Skeletal muscle satellite cell (primary cell): ENCODE measurements at regions not wholly inside any gene's neighbourhood (a gene's known extent, or its start where the extent isn't known, plus 50 kb on each side); places are given as distances from the start of the nearest gene placed in this dataset.

Experiments
- H3K27me3 ChIP-seq: 2 replicates; pipeline ENCODE4 v1.7.0; 2013; ENCODE audit warnings: low read length; ENCODE audit not compliant: control insufficient read depth, insufficient read depth
- H3K36me3 ChIP-seq: 2 replicates; pipeline ENCODE4 v1.7.0; 2013; ENCODE audit warnings: mild to moderate bottlenecking, control low read depth, low read length; ENCODE audit not compliant: insufficient read depth
- H3K4me1 ChIP-seq: 2 replicates; pipeline ENCODE4 v1.7.0; 2013; ENCODE audit warnings: low read length; ENCODE audit not compliant: control insufficient read depth, insufficient read depth
- H3K4me2 ChIP-seq: 2 replicates; pipeline ENCODE4 v1.7.0; 2013; ENCODE audit warnings: mild to moderate bottlenecking, low read length
- H3K4me3 ChIP-seq: 2 replicates; pipeline ENCODE4 v1.7.0; 2013; ENCODE audit warnings: low read length
- H3K9ac ChIP-seq: 2 replicates; pipeline ENCODE4 v1.7.0; 2013; ENCODE audit warnings: mild to moderate bottlenecking, low read depth, low read length, moderate library complexity
- H3K9me3 ChIP-seq: replicated peaks from 2 replicates; pipeline ENCODE4 v1.7.0; 2013; ENCODE audit warnings: mild to moderate bottlenecking, control low read depth, low read length

- no peak overlapping the region for H3K4me3 ChIP-seq
- no peaks in the 10 kb centered on the region for H3K36me3 ChIP-seq
- no peak overlapping the region for H3K4me2 ChIP-seq
- H3K9ac ChIP-seq: no peak overlapping the region
- H3K4me1 ChIP-seq: peaks cover 22% of the 10 kb centered on the region
- no peaks in the 10 kb centered on the region for H3K27me3 ChIP-seq
- H3K9me3 ChIP-seq: no peaks in the 10 kb centered on the region
Measured at GRCh38 chr12:58576916-58577315, 343.4 kb downstream of the LRIG3 start.

- no peak overlapping the region for H3K4me2 ChIP-seq
- H3K4me1 ChIP-seq: peaks cover 12% of the 10 kb centered on the region
- H3K9me3 ChIP-seq: no peaks in the 10 kb centered on the region
- no peak overlapping the region for H3K4me3 ChIP-seq
- H3K9ac ChIP-seq: no peak overlapping the region
- no peaks in the 10 kb centered on the region for H3K36me3 ChIP-seq
- H3K27me3 ChIP-seq: no peaks in the 10 kb centered on the region
Measured at GRCh38 chr12:58580095-58580494, 340.2 kb downstream of the LRIG3 start.

GRCh38 chr12:58583529-58583928, 336.8 kb downstream of the LRIG3 start:
- Histone ChIP-seq H3K4me3 (no peak overlapping the region), H3K36me3 (no peaks in the 10 kb centered on the region), H3K4me2 (no peak overlapping the region), H3K9ac (no peak overlapping the region), H3K4me1 (peaks cover 5% of the 10 kb centered on the region), H3K9me3 (no peaks in the 10 kb centered on the region), H3K27me3 (no peaks in the 10 kb centered on the region)

DNA sequence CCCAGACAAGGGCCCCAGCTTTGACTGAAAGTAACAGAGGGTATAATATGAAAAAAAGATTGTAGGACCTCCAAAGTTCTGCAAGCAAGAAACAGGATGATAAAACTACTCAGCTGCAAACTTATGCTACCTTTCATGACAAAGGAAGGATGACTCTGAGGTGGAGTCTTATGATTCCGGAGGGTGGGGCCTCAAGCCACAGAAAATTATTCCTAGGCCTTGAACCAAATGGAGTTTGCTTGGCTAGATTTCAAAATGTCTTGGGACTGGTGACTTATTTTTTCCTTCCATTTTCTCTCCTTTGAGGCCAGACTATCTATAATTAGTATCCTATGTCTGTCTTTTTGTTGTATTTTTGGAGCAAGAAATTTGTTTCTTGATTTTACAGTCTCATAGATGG, 336.4 kb downstream of the LRIG3 start:
- H3K4me2 ChIP-seq: no peak overlapping the region
- no peaks in the 10 kb centered on the region for H3K36me3 ChIP-seq
- H3K9me3 ChIP-seq: no peaks in the 10 kb centered on the region
- H3K4me1 ChIP-seq: peaks cover 5% of the 10 kb centered on the region
- H3K27me3 ChIP-seq: no peaks in the 10 kb centered on the region
- no peak overlapping the region for H3K9ac ChIP-seq
- no peak overlapping the region for H3K4me3 ChIP-seq

- peaks cover 5% of the 10 kb centered on the region for H3K4me1 ChIP-seq
- H3K36me3 ChIP-seq: no peaks in the 10 kb centered on the region
Measured at GRCh38 chr12:58584880-58585279, 335.4 kb downstream of the LRIG3 start.

GRCh38 chr12:58586762-58587161, 333.5 kb downstream of the LRIG3 start:
- H3K36me3 ChIP-seq: no peaks in the 10 kb centered on the region
- no peaks in the 10 kb centered on the region for H3K4me1 ChIP-seq
- H3K27me3 ChIP-seq: no peaks in the 10 kb centered on the region
- H3K9me3 ChIP-seq: no peaks in the 10 kb centered on the region
- no peak overlapping the region for H3K4me3 ChIP-seq
- H3K4me2 ChIP-seq: no peak overlapping the region
- H3K9ac ChIP-seq: no peak overlapping the region

More at GRCh38 chr12:58584880-58585279, 335.4 kb downstream of the LRIG3 start:
- no peak overlapping the region for H3K9ac ChIP-seq
- no peaks in the 10 kb centered on the region for H3K27me3 ChIP-seq
- no peak overlapping the region for H3K4me2 ChIP-seq
- no peak overlapping the region for H3K4me3 ChIP-seq
- H3K9me3 ChIP-seq: no peaks in the 10 kb centered on the region

DNA sequence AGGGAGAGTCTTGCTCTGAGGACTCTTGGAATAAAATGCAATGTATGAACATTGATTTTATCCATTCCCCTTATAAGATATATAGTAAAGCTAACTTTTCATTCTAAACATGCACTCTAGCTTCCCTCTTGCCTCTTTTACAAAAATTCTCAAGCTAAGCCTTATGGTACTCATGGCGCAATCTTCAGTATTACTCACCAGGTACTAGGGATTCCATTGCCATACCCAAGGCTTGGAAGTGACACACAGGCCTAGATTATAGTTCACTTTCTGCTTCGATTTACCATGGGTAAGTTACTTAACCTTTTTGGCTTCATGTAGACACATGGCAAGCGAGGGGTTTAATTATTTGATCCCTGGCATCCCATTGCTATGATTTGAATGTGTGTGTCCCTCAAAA, 331.5 kb downstream of the LRIG3 start:
- H3K9ac ChIP-seq: no peak overlapping the region
- H3K4me2 ChIP-seq: no peak overlapping the region
- no peak overlapping the region for H3K4me3 ChIP-seq
- H3K27me3 ChIP-seq: no peaks in the 10 kb centered on the region
- no peaks in the 10 kb centered on the region for H3K36me3 ChIP-seq
- H3K9me3 ChIP-seq: no peaks in the 10 kb centered on the region
- H3K4me1 ChIP-seq: no peaks in the 10 kb centered on the region

GRCh38 chr12:58592475-58593207, 327.7 kb downstream of the LRIG3 start:
- no peaks in the 10 kb centered on the region for H3K9me3 ChIP-seq
- H3K4me2 ChIP-seq: no peak overlapping the region
- no peak overlapping the region for H3K9ac ChIP-seq
- H3K4me3 ChIP-seq: no peak overlapping the region
- no peaks in the 10 kb centered on the region for H3K27me3 ChIP-seq
- no peaks in the 10 kb centered on the region for H3K4me1 ChIP-seq
- no peaks in the 10 kb centered on the region for H3K36me3 ChIP-seq

DNA sequence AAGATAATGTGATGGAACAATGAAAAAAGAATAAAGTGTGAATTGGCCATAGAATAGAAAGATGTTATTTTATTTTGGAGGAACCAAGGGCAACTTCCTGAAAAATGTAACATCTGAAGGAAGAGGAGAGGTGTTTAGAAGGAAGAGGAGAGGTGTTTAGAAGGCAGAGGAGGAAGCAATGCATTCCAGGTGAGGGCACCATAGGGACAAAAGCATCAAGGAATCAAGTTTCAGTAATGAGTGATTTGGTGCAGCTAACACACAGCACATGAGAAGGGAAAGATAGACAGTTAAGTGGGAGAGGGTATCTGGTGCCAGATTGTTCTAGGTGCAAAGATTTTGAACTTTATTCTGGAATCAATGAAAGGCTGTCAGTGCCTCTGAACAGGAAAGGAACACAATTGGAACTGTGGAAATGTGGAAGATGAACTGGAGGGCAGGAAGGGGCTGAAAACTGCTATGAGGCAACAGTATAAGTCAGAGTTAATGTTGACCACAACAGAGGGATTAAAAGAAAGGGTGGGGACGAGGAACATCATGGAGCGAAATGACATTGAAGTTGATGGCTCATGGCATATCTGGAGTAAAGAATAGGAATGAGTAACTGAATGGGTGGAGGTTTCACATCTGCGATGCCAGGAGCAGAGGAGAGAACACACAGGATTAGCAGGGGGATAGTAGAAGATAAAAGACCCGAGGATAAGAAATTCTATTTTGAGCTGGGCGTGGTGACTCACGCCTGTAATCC, 326.6 kb downstream of the LRIG3 start:
- no peak overlapping the region for H3K9ac ChIP-seq
- no peak overlapping the region for H3K4me3 ChIP-seq
- H3K36me3 ChIP-seq: no peaks in the 10 kb centered on the region
- H3K27me3 ChIP-seq: no peaks in the 10 kb centered on the region
- H3K9me3 ChIP-seq: no peaks in the 10 kb centered on the region
- H3K4me1 ChIP-seq: no peaks in the 10 kb centered on the region
- H3K4me2 ChIP-seq: no peak overlapping the region

- H3K4me3 ChIP-seq: no peak overlapping the region
- H3K9me3 ChIP-seq: no peaks in the 10 kb centered on the region
- H3K9ac ChIP-seq: no peak overlapping the region
- no peaks in the 10 kb centered on the region for H3K27me3 ChIP-seq
- H3K4me1 ChIP-seq: no peaks in the 10 kb centered on the region
- H3K4me2 ChIP-seq: no peak overlapping the region
- no peaks in the 10 kb centered on the region for H3K36me3 ChIP-seq
Measured at GRCh38 chr12:58596381-58596780, 323.9 kb downstream of the LRIG3 start.

GRCh38 chr12:58601529-58601928, 318.8 kb downstream of the LRIG3 start:
- Histone ChIP-seq H3K9ac (no peak overlapping the region), H3K4me3 (no peak overlapping the region), H3K4me2 (no peak overlapping the region), H3K4me1 (no peaks in the 10 kb centered on the region), H3K27me3 (no peaks in the 10 kb centered on the region), H3K36me3 (no peaks in the 10 kb centered on the region), H3K9me3 (no peaks in the 10 kb centered on the region)

DNA sequence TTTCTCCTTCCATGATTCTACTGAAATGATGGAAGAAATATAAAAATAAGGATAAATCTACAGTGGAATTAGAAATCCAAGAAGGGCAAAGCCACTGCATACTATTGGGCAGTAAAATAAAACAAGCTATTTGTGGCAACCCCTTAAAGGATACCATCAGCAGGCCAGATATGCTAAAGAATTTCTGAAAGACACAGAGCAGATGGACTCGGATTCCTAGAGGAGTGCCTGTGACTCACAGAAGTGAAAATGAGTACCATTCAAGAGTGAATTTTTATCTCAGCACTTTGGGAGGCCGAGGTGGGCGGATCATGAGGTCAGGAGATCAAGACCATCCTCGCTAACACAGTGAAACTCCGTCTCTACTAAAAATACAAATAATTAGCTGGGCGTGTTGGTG, 318.1 kb downstream of the LRIG3 start:
- H3K4me3 ChIP-seq: no peak overlapping the region
- no peak overlapping the region for H3K9ac ChIP-seq
- no peak overlapping the region for H3K4me2 ChIP-seq
- no peaks in the 10 kb centered on the region for H3K9me3 ChIP-seq
- no peaks in the 10 kb centered on the region for H3K27me3 ChIP-seq
- no peaks in the 10 kb centered on the region for H3K4me1 ChIP-seq
- no peaks in the 10 kb centered on the region for H3K36me3 ChIP-seq
